Activated naive CD8-positive, alpha-beta T cell treated with anti-CD3 and anti-CD28 coated beads, Interleukin-2, amount 10 ng/mL, durations not matched to agents 7 days and 5 days (primary cell): ENCODE measurements at regions not wholly inside any gene's neighbourhood (a gene's known extent, or its start where the extent isn't known, plus 50 kb on each side); places are given as distances from the start of the nearest gene placed in this dataset.

Source experiments
- ATAC-seq: fragments of 150-1000 bp; cut with Tn5 transposase; one replicate; pipeline ENCODE4 v1.10.0; 2021; ENCODE audit warnings: low read depth, moderate library complexity
- POLR2A ChIA-PET: fragments of 350-600 bp; sonication (Branson Sonifier 250); formaldehyde crosslinking; loops from one replicate; lab custom pipeline; 2021; ENCODE audit warnings: antibody characterized with exemption; lab: Charles Lee
- DNase-seq: peaks from one replicate; pipeline ENCODE4 v3.0.0; 2021
- H3K27ac Mint-ChIP-seq: one replicate; pipeline ENCODE4 v1.8.0; 2022; ENCODE audit warnings: mild to moderate bottlenecking, mixed read lengths
- H3K27me3 Mint-ChIP-seq: one replicate; pipeline ENCODE4 v1.8.0; 2022; ENCODE audit warnings: mild to moderate bottlenecking, moderate library complexity, mixed read lengths
- H3K36me3 Mint-ChIP-seq: one replicate; pipeline ENCODE4 v1.8.0; 2021; ENCODE audit warnings: mild to moderate bottlenecking, mixed read lengths
- H3K4me1 Mint-ChIP-seq: one replicate; pipeline ENCODE4 v1.8.0; 2021; ENCODE audit warnings: mixed read lengths
- H3K4me3 Mint-ChIP-seq: one replicate; pipeline ENCODE4 v1.8.0; 2022; ENCODE audit warnings: mild to moderate bottlenecking, moderate library complexity, mixed read lengths
- H3K9me3 Mint-ChIP-seq: one replicate; pipeline ENCODE4 v1.8.0; 2021; ENCODE audit warnings: mixed read lengths

- no peak overlapping the region for H3K27ac Mint-ChIP-seq
- POLR2A ChIA-PET, result no interaction called here
- no peaks in the 10 kb centered on the region for H3K9me3 Mint-ChIP-seq
- no peaks in the 10 kb centered on the region for H3K4me1 Mint-ChIP-seq
- no peaks in the 10 kb centered on the region for H3K36me3 Mint-ChIP-seq
- H3K27me3 Mint-ChIP-seq, result peaks cover 3% of the 10 kb centered on the region
- no peak for ATAC-seq
- no peak overlapping the region for H3K4me3 Mint-ChIP-seq
- DNase-seq, result no peak
Measured at GRCh38 chr10:44070282-44070681, 314.6 kb downstream of the CXCL12 start.

- no peak for ATAC-seq
- POLR2A ChIA-PET, result no interaction called here
- Mint-ChIP-seq H3K4me3 (no peak overlapping the region), H3K36me3 (no peaks in the 10 kb centered on the region), H3K27ac (no peak overlapping the region), H3K4me1 (no peaks in the 10 kb centered on the region), H3K27me3 (peaks cover 3% of the 10 kb centered on the region), H3K9me3 (no peaks in the 10 kb centered on the region)
- DNase-seq, result no peak
Measured at GRCh38 chr10:44069573-44069972, 315.3 kb downstream of the CXCL12 start.

GRCh38 chr10:44068716-44069482 lies 316.0 kb downstream of the CXCL12 start:
- ATAC-seq (no peak), DNase-seq (no peak)
- POLR2A ChIA-PET, result no interaction called here
- Mint-ChIP-seq H3K36me3 (no peaks in the 10 kb centered on the region), H3K9me3 (no peaks in the 10 kb centered on the region), H3K27ac (no peak overlapping the region), H3K4me3 (no peak overlapping the region), H3K4me1 (no peaks in the 10 kb centered on the region), H3K27me3 (peaks cover 3% of the 10 kb centered on the region)

- POLR2A ChIA-PET, result no interaction called here
- H3K4me1 Mint-ChIP-seq, result no peaks in the 10 kb centered on the region
Measured at GRCh38 chr10:44067432-44067831, 317.5 kb downstream of the CXCL12 start.

GRCh38 chr10:44066527-44067255 lies 318.2 kb downstream of the CXCL12 start:
- no peaks in the 10 kb centered on the region for H3K9me3 Mint-ChIP-seq
- H3K27ac Mint-ChIP-seq, result no peak overlapping the region
- H3K4me3 Mint-ChIP-seq, result no peak overlapping the region
- no peaks in the 10 kb centered on the region for H3K27me3 Mint-ChIP-seq
- DNase-seq (no peak), ATAC-seq (no peak)
- POLR2A ChIA-PET, result no interaction called here
- H3K36me3 Mint-ChIP-seq, result no peaks in the 10 kb centered on the region
- H3K4me1 Mint-ChIP-seq, result no peaks in the 10 kb centered on the region

More at GRCh38 chr10:44067432-44067831, 317.5 kb downstream of the CXCL12 start:
- Mint-ChIP-seq H3K4me3 (no peak overlapping the region), H3K27me3 (no peaks in the 10 kb centered on the region), H3K27ac (no peak overlapping the region), H3K9me3 (no peaks in the 10 kb centered on the region), H3K36me3 (no peaks in the 10 kb centered on the region)
- no peak for ATAC-seq
- DNase-seq, result no peak

- DNase-seq, result no peak
- ATAC-seq, result no peak
- POLR2A ChIA-PET, result no interaction called here
- H3K36me3 Mint-ChIP-seq, result no peaks in the 10 kb centered on the region
- H3K4me3 Mint-ChIP-seq, result no peak overlapping the region
- H3K4me1 Mint-ChIP-seq, result no peaks in the 10 kb centered on the region
- H3K9me3 Mint-ChIP-seq, result no peaks in the 10 kb centered on the region
- no peak overlapping the region for H3K27ac Mint-ChIP-seq
- no peaks in the 10 kb centered on the region for H3K27me3 Mint-ChIP-seq
Measured at GRCh38 chr10:44065788-44066526, 318.9 kb downstream of the CXCL12 start.

- no peaks in the 10 kb centered on the region for H3K9me3 Mint-ChIP-seq
- no peaks in the 10 kb centered on the region for H3K36me3 Mint-ChIP-seq
- peaks cover 3% of the 10 kb centered on the region for H3K27me3 Mint-ChIP-seq
- H3K27ac Mint-ChIP-seq, result no peak overlapping the region
- no peaks in the 10 kb centered on the region for H3K4me1 Mint-ChIP-seq
- DNase-seq, result no peak
- no peak for ATAC-seq
- POLR2A ChIA-PET, result no interaction called here
- no peak overlapping the region for H3K4me3 Mint-ChIP-seq
Measured at GRCh38 chr10:44064987-44065787, 319.7 kb downstream of the CXCL12 start.

GRCh38 chr10:44064317-44064716 lies 320.6 kb downstream of the CXCL12 start:
- Mint-ChIP-seq H3K4me1 (no peaks in the 10 kb centered on the region), H3K27me3 (peaks cover 3% of the 10 kb centered on the region), H3K9me3 (no peaks in the 10 kb centered on the region)

GRCh38 chr10:44063686-44064085 lies 321.2 kb downstream of the CXCL12 start:
- Mint-ChIP-seq H3K36me3 (no peaks in the 10 kb centered on the region), H3K27me3 (peaks cover 3% of the 10 kb centered on the region), H3K9me3 (no peaks in the 10 kb centered on the region), H3K4me1 (no peaks in the 10 kb centered on the region), H3K27ac (no peak overlapping the region), H3K4me3 (no peak overlapping the region)
- ATAC-seq (no peak), DNase-seq (no peak)
- POLR2A ChIA-PET, result no interaction called here

More at GRCh38 chr10:44064317-44064716, 320.6 kb downstream of the CXCL12 start:
- no peak for ATAC-seq
- H3K27ac Mint-ChIP-seq, result no peak overlapping the region
- POLR2A ChIA-PET, result no interaction called here
- H3K4me3 Mint-ChIP-seq, result no peak overlapping the region
- no peak for DNase-seq
- no peaks in the 10 kb centered on the region for H3K36me3 Mint-ChIP-seq

GRCh38 chr10:44060719-44061118 lies 324.2 kb downstream of the CXCL12 start:
- POLR2A ChIA-PET, result no interaction called here
- no peaks in the 10 kb centered on the region for H3K36me3 Mint-ChIP-seq
- H3K27ac Mint-ChIP-seq, result no peak overlapping the region

GRCh38 chr10:44060221-44060620 lies 324.7 kb downstream of the CXCL12 start:
- POLR2A ChIA-PET, result no interaction called here
- ATAC-seq (no peak), DNase-seq (no peak)
- no peaks in the 10 kb centered on the region for H3K4me1 Mint-ChIP-seq
- no peak overlapping the region for H3K4me3 Mint-ChIP-seq
- no peaks in the 10 kb centered on the region for H3K9me3 Mint-ChIP-seq
- H3K36me3 Mint-ChIP-seq, result no peaks in the 10 kb centered on the region
- H3K27me3 Mint-ChIP-seq, result peaks cover 3% of the 10 kb centered on the region
- H3K27ac Mint-ChIP-seq, result no peak overlapping the region

More at GRCh38 chr10:44060719-44061118, 324.2 kb downstream of the CXCL12 start:
- ATAC-seq (no peak), DNase-seq (no peak)
- H3K4me3 Mint-ChIP-seq, result no peak overlapping the region
- peaks cover 3% of the 10 kb centered on the region for H3K27me3 Mint-ChIP-seq
- no peaks in the 10 kb centered on the region for H3K9me3 Mint-ChIP-seq
- no peaks in the 10 kb centered on the region for H3K4me1 Mint-ChIP-seq

- POLR2A ChIA-PET, result no interaction called here
Measured at GRCh38 chr10:44058259-44058658, 326.6 kb downstream of the CXCL12 start.

More at GRCh38 chr10:44058259-44058658, 326.6 kb downstream of the CXCL12 start:
- no peak overlapping the region for H3K27ac Mint-ChIP-seq
- ATAC-seq (no peak), DNase-seq (no peak)
- H3K4me3 Mint-ChIP-seq, result no peak overlapping the region
- H3K9me3 Mint-ChIP-seq, result no peaks in the 10 kb centered on the region
- no peaks in the 10 kb centered on the region for H3K4me1 Mint-ChIP-seq
- H3K36me3 Mint-ChIP-seq, result no peaks in the 10 kb centered on the region
- H3K27me3 Mint-ChIP-seq, result peaks cover 3% of the 10 kb centered on the region
